ACC112 (cell line): ENCODE measurements at regions not wholly inside any gene's neighbourhood (a gene's known extent, or its start where the extent isn't known, plus 50 kb on each side); places are given as distances from the start of the nearest gene placed in this dataset.

ENCODE experiments used
- H2AFZ ChIP-seq: fragments of 200-600 bp; sonication (generic); one replicate; pipeline ENCODE4 v1.6.0; 2017; ENCODE audit warnings: antibody characterized with exemption, low read length; ENCODE audit not compliant: unreplicated experiment
- H3K27ac ChIP-seq: fragments of 200-600 bp; sonication (generic); 2 replicates; pipeline ENCODE4 v1.5.1; 2014; ENCODE audit warnings: low read depth, mild to moderate bottlenecking, antibody characterized with exemption, low read length, moderate library complexity
- H3K27me3 ChIP-seq: fragments of 200-600 bp; sonication (generic); 2 replicates; pipeline ENCODE4 v1.6.1; 2014; ENCODE audit warnings: mild to moderate bottlenecking, antibody characterized with exemption, low read length, moderate library complexity, mixed read lengths; ENCODE audit not compliant: insufficient read depth
- H3K36me3 ChIP-seq: fragments of 200-600 bp; sonication (generic); 2 replicates; pipeline ENCODE4 v1.6.1; 2016; ENCODE audit warnings: mild to moderate bottlenecking, antibody characterized with exemption, low read length, moderate library complexity, mixed read lengths; ENCODE audit not compliant: insufficient read depth
- H3K4me1 ChIP-seq: fragments of 200-600 bp; sonication (generic); one replicate; pipeline ENCODE4 v1.6.1; 2016; ENCODE audit warnings: low read length, mixed read lengths; ENCODE audit not compliant: insufficient read depth, unreplicated experiment, control insufficient read depth
- H3K4me3 ChIP-seq: fragments of 200-600 bp; sonication (generic); 2 replicates; pipeline ENCODE4 v1.5.1; 2014; ENCODE audit warnings: mild to moderate bottlenecking, low read depth, low read length
- H3K79me2 ChIP-seq: fragments of 200-600 bp; sonication (generic); one replicate; pipeline ENCODE4 v1.6.0; 2016; ENCODE audit warnings: low read length; ENCODE audit not compliant: control insufficient read depth, unreplicated experiment, insufficient read depth

- no peak overlapping the region for H3K4me3 ChIP-seq
- H3K27ac ChIP-seq: no peak overlapping the region
- no peaks in the 10 kb centered on the region for H3K27me3 ChIP-seq
- no peak overlapping the region for H2AFZ ChIP-seq
- H3K79me2 ChIP-seq: no peaks in the 10 kb centered on the region
- no peaks in the 10 kb centered on the region for H3K4me1 ChIP-seq
- no peaks in the 10 kb centered on the region for H3K36me3 ChIP-seq
Measured at GRCh38 chr10:128792426-128793140, 666.4 kb upstream of the MKI67 start.

- Histone ChIP-seq H3K27me3 (no peaks in the 10 kb centered on the region), H3K27ac (no peak overlapping the region), H3K36me3 (no peaks in the 10 kb centered on the region), H3K4me1 (no peaks in the 10 kb centered on the region), H3K79me2 (no peaks in the 10 kb centered on the region), H3K4me3 (no peak overlapping the region), H2AFZ (no peak overlapping the region)
Measured at GRCh38 chr10:128793726-128794655, 667.8 kb upstream of the MKI67 start.

GRCh38 chr10:128796396-128796912, 670.2 kb upstream of the MKI67 start:
- Histone ChIP-seq H3K27ac (no peak overlapping the region), H3K79me2 (no peaks in the 10 kb centered on the region), H2AFZ (no peak overlapping the region), H3K4me3 (no peak overlapping the region), H3K27me3 (no peaks in the 10 kb centered on the region), H3K36me3 (no peaks in the 10 kb centered on the region), H3K4me1 (no peaks in the 10 kb centered on the region)

- Histone ChIP-seq H3K27me3 (no peaks in the 10 kb centered on the region), H3K36me3 (no peaks in the 10 kb centered on the region), H2AFZ (no peak overlapping the region), H3K4me1 (no peaks in the 10 kb centered on the region), H3K27ac (no peak overlapping the region), H3K79me2 (no peaks in the 10 kb centered on the region), H3K4me3 (no peak overlapping the region)
Measured at GRCh38 chr10:128802062-128802461, 665.0 kb upstream of the MGMT start.

GRCh38 chr10:128803790-128804189, 663.3 kb upstream of the MGMT start:
- Histone ChIP-seq H3K27me3 (no peaks in the 10 kb centered on the region), H2AFZ (no peak overlapping the region), H3K4me3 (no peak overlapping the region), H3K79me2 (no peaks in the 10 kb centered on the region), H3K36me3 (no peaks in the 10 kb centered on the region), H3K4me1 (no peaks in the 10 kb centered on the region), H3K27ac (no peak overlapping the region)

- Histone ChIP-seq H3K27me3 (no peaks in the 10 kb centered on the region), H3K36me3 (no peaks in the 10 kb centered on the region), H2AFZ (no peak overlapping the region), H3K4me1 (no peaks in the 10 kb centered on the region), H3K79me2 (no peaks in the 10 kb centered on the region), H3K27ac (no peak overlapping the region), H3K4me3 (no peak overlapping the region)
Measured at GRCh38 chr10:128804411-128804810, 662.6 kb upstream of the MGMT start.

- H3K36me3 ChIP-seq: no peaks in the 10 kb centered on the region
- H3K4me3 ChIP-seq: no peak overlapping the region
- H3K27me3 ChIP-seq: no peaks in the 10 kb centered on the region
- H3K4me1 ChIP-seq: no peaks in the 10 kb centered on the region
- no peak overlapping the region for H3K27ac ChIP-seq
- no peak overlapping the region for H2AFZ ChIP-seq
- no peaks in the 10 kb centered on the region for H3K79me2 ChIP-seq
Measured at GRCh38 chr10:128808921-128809440, 658.1 kb upstream of the MGMT start.

GRCh38 chr10:128811511-128811910, 655.5 kb upstream of the MGMT start:
- Histone ChIP-seq H3K27me3 (no peaks in the 10 kb centered on the region), H3K79me2 (no peaks in the 10 kb centered on the region), H3K4me3 (no peak overlapping the region), H3K27ac (no peak overlapping the region), H3K36me3 (no peaks in the 10 kb centered on the region), H3K4me1 (no peaks in the 10 kb centered on the region), H2AFZ (no peak overlapping the region)

GRCh38 chr10:128812000-128812399, 655.0 kb upstream of the MGMT start:
- H3K27me3 ChIP-seq: no peaks in the 10 kb centered on the region
- no peaks in the 10 kb centered on the region for H3K4me1 ChIP-seq
- H2AFZ ChIP-seq: no peak overlapping the region
- H3K4me3 ChIP-seq: no peak overlapping the region
- H3K79me2 ChIP-seq: no peaks in the 10 kb centered on the region
- H3K27ac ChIP-seq: no peak overlapping the region
- H3K36me3 ChIP-seq: no peaks in the 10 kb centered on the region

GRCh38 chr10:128813574-128813973, 653.5 kb upstream of the MGMT start:
- Histone ChIP-seq H3K4me3 (no peak overlapping the region), H3K36me3 (no peaks in the 10 kb centered on the region), H2AFZ (no peak overlapping the region), H3K27me3 (no peaks in the 10 kb centered on the region), H3K4me1 (no peaks in the 10 kb centered on the region), H3K79me2 (no peaks in the 10 kb centered on the region), H3K27ac (no peak overlapping the region)
